Neural progenitor cell (in vitro differentiated cells): ENCODE measurements at regions not wholly inside any gene's neighbourhood (a gene's known extent, or its start where the extent isn't known, plus 50 kb on each side); places are given as distances from the start of the nearest gene placed in this dataset.

Source experiments
- DNase-seq: peaks from one replicate; pipeline ENCODE4 v3.0.0-alpha.2; 2016; ENCODE audit warnings: low spot score
- H2AFZ ChIP-seq: fragments of 200-600 bp; sonication (generic); replicated peaks from 2 replicates; pipeline ENCODE4 v1.6.1; 2016; ENCODE audit warnings: antibody characterized with exemption
- H3F3A ChIP-seq: fragments of 200-600 bp; sonication (generic); 2 replicates; pipeline ENCODE4 v1.6.1; 2016; ENCODE audit warnings: antibody characterized with exemption, low read depth
- H3K27ac ChIP-seq: fragments of 200-600 bp; sonication (generic); 2 replicates; pipeline ENCODE4 v1.5.1; 2016; ENCODE audit warnings: mild to moderate bottlenecking
- H3K27me3 ChIP-seq: fragments of 200-600 bp; sonication (generic); 2 replicates; pipeline ENCODE4 v1.6.1; 2016; ENCODE audit warnings: mild to moderate bottlenecking, moderate library complexity
- H3K36me3 ChIP-seq: fragments of 200-600 bp; sonication (generic); 2 replicates; pipeline ENCODE4 v1.5.1; 2016
- H3K4me1 ChIP-seq: fragments of 200-600 bp; sonication (generic); 2 replicates; pipeline ENCODE4 v1.6.1; 2016; ENCODE audit warnings: mixed run types
- H3K4me2 ChIP-seq: fragments of 200-600 bp; sonication (generic); 2 replicates; pipeline ENCODE4 v1.6.1; 2016
- H3K4me3 ChIP-seq: fragments of 200-600 bp; sonication (generic); 2 replicates; pipeline ENCODE4 v1.5.1; 2016
- H3K79me2 ChIP-seq: fragments of 200-600 bp; sonication (generic); 2 replicates; pipeline ENCODE4 v1.6.1; 2016; ENCODE audit warnings: low read depth
- H3K9ac ChIP-seq: fragments of 200-600 bp; sonication (generic); 2 replicates; pipeline ENCODE4 v1.6.1; 2016
- H3K9me3 ChIP-seq: fragments of 200-600 bp; sonication (generic); 2 replicates; pipeline ENCODE4 v1.5.1; 2016; ENCODE audit warnings: low read depth
- H4K20me1 ChIP-seq: fragments of 200-600 bp; sonication (generic); 2 replicates; pipeline ENCODE4 v1.6.1; 2016; ENCODE audit warnings: low read depth
- H3K27ac Mint-ChIP-seq: 3 replicates; pipeline ENCODE4 v1.8.0; 2021; ENCODE audit warnings: mixed read lengths
- H3K27me3 Mint-ChIP-seq: 2 replicates; pipeline ENCODE4 v1.8.0; 2022; ENCODE audit warnings: low read depth, mild to moderate bottlenecking, inconsistent platforms, moderate library complexity, mixed read lengths; ENCODE audit not compliant: insufficient read depth
- H3K36me3 Mint-ChIP-seq: 3 replicates; pipeline ENCODE4 v1.8.0; 2021; ENCODE audit warnings: mixed read lengths
- H3K4me1 Mint-ChIP-seq: 3 replicates; pipeline ENCODE4 v1.8.0; 2021; ENCODE audit warnings: mixed read lengths
- H3K4me3 Mint-ChIP-seq: 3 replicates; pipeline ENCODE4 v1.8.0; 2021; ENCODE audit warnings: mild to moderate bottlenecking, moderate library complexity, mixed read lengths
- H3K9me3 Mint-ChIP-seq: 3 replicates; pipeline ENCODE4 v1.8.0; 2020; ENCODE audit warnings: mixed read lengths
- EZH2 ChIP-seq: fragments of 200-600 bp; sonication (generic); IDR thresholded peaks from 2 replicates; pipeline ENCODE4 v1.6.1; 2017; ENCODE audit warnings: antibody characterized with exemption, mild to moderate bottlenecking, moderate library complexity
- EZH2phosphoT487 ChIP-seq: fragments of 200-600 bp; sonication (generic); IDR thresholded peaks from 2 replicates; pipeline ENCODE4 v1.6.1; 2017; ENCODE audit warnings: antibody characterized with exemption
- TF ChIP-seq, protein P1 (sequence below): fragments of 200-600 bp; sonication (generic); IDR thresholded peaks from 2 replicates; pipeline ENCODE4 v1.5.1; 2017; ENCODE audit warnings: antibody characterized with exemption, mild to moderate bottlenecking

DNA sequence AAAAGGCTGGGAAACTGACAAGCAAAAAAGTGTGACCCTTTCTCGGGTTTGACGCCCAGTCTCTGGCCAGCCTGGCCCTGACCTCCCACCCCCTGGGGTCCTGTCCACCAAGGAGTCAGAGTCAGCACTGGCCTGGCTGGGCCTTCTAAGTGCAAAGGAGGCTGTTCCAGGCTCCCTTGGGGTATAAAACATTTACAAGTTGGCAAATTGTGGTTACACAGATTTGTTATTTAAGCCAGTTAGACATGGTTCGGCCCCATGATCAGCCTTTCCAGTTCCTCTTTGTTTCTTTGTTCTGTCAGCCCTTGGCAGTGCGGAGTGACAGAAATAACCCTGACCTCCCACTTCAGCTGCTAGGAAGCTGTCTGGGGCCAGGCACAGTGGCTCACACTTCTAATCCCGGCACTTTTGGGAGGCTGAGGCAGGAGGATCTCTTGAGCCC, 161.6 kb upstream of the RAB4A start:
- no peaks in the 10 kb centered on the region for H4K20me1 ChIP-seq
- no peaks in the 10 kb centered on the region for H3K27me3 ChIP-seq
- no peak overlapping the region for H3K4me3 Mint-ChIP-seq
- H3K27ac ChIP-seq: no peak overlapping the region
- H3K27me3 Mint-ChIP-seq: peaks cover 20% of the 10 kb centered on the region
- H3K9me3 Mint-ChIP-seq: no peaks in the 10 kb centered on the region
- no peaks in the 10 kb centered on the region for H3K79me2 ChIP-seq
- H3K4me3 ChIP-seq: no peak overlapping the region
- no peak for DNase-seq
- H3K4me1 Mint-ChIP-seq: peaks cover 38% of the 10 kb centered on the region
- H3K27ac Mint-ChIP-seq: no peak overlapping the region
- H3K36me3 Mint-ChIP-seq: no peaks in the 10 kb centered on the region
- no peaks in the 10 kb centered on the region for H3K36me3 ChIP-seq
- H3K9me3 ChIP-seq: no peaks in the 10 kb centered on the region
- TF ChIP-seq, protein P1, sequence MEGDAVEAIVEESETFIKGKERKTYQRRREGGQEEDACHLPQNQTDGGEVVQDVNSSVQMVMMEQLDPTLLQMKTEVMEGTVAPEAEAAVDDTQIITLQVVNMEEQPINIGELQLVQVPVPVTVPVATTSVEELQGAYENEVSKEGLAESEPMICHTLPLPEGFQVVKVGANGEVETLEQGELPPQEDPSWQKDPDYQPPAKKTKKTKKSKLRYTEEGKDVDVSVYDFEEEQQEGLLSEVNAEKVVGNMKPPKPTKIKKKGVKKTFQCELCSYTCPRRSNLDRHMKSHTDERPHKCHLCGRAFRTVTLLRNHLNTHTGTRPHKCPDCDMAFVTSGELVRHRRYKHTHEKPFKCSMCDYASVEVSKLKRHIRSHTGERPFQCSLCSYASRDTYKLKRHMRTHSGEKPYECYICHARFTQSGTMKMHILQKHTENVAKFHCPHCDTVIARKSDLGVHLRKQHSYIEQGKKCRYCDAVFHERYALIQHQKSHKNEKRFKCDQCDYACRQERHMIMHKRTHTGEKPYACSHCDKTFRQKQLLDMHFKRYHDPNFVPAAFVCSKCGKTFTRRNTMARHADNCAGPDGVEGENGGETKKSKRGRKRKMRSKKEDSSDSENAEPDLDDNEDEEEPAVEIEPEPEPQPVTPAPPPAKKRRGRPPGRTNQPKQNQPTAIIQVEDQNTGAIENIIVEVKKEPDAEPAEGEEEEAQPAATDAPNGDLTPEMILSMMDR: no peak
- TF ChIP-seq EZH2phosphoT487: no peak
- no peak for TF ChIP-seq EZH2
- peaks cover 7% of the 10 kb centered on the region for H3F3A ChIP-seq
- H3K9ac ChIP-seq: no peak overlapping the region
- H3K4me2 ChIP-seq: peak overlapping the region; percentile 51
- H2AFZ ChIP-seq: no peak overlapping the region
- peaks cover 18% of the 10 kb centered on the region for H3K4me1 ChIP-seq

DNA sequence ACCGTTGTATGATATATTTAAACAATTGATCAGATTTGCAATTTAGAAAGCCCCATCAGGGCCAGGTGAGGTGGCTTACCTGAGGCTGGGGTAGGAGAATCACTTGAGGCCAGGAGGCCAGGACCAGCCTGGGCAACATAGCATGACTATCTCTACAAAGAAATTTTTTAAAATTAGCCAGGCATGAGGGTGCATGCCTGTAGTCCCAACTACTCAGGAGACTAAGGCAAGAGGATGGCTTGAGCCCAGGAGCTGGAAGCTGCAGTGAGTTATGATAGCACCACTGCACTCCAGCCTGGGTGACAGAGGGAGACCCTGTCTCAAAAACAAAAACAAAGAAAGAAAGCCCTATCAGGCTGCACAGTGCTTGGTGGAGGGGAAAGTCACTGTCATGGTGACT, 159.9 kb upstream of the RAB4A start:
- Mint-ChIP-seq H3K4me1 (peaks cover 42% of the 10 kb centered on the region), H3K4me3 (no peak overlapping the region), H3K27me3 (peaks cover 17% of the 10 kb centered on the region), H3K9me3 (no peaks in the 10 kb centered on the region), H3K27ac (no peak overlapping the region), H3K36me3 (no peaks in the 10 kb centered on the region)
- Histone ChIP-seq H3K79me2 (no peaks in the 10 kb centered on the region), H3K27me3 (no peaks in the 10 kb centered on the region), H3K4me2 (no peak overlapping the region), H3K4me3 (no peak overlapping the region), H3K9ac (no peak overlapping the region), H4K20me1 (no peaks in the 10 kb centered on the region), H3K27ac (no peak overlapping the region), H3K36me3 (no peaks in the 10 kb centered on the region), H3F3A (peaks cover 19% of the 10 kb centered on the region), H3K4me1 (peaks cover 18% of the 10 kb centered on the region), H3K9me3 (no peaks in the 10 kb centered on the region), H2AFZ (no peak overlapping the region)
- TF ChIP-seq EZH2phosphoT487 (no peak), EZH2 (no peak)
- TF ChIP-seq, protein P1: no peak
- no peak for DNase-seq

DNA sequence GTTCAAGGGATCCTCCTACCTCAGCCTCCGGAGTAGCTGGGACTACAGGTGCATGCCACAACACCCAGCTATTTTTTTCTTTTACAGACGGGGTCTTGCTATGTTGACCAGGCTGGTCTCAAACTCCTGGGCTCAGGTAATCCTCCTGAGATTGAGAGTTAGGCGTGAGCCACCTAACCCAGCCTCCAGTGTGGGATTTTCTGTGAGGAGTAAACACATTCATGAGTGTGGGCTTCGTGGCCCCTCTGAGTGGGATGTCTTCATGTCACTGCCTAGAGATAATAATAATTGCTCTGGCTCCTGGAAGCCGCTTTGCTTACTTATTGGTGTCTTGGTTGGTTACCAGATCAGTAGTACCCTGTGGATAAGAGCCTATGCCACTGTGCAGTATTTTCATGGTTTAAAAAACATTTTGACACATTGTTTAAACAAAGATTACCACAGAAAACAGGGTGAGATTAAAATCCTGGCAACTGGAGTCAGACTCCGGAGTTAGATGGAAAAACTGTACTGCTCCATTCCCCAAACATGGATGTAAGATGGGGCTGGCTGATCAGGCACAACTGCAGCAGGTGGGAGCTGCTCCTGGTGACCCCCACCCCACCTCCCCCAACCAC, 159.1 kb upstream of the RAB4A start:
- peaks cover 38% of the 10 kb centered on the region for H3K4me1 Mint-ChIP-seq
- H3K36me3 Mint-ChIP-seq: no peaks in the 10 kb centered on the region
- no peak overlapping the region for H3K27ac ChIP-seq
- peaks cover 14% of the 10 kb centered on the region for H3K27me3 Mint-ChIP-seq
- H3K4me3 ChIP-seq: no peak overlapping the region
- no peak overlapping the region for H3K9ac ChIP-seq
- no peaks in the 10 kb centered on the region for H3K27me3 ChIP-seq
- no peaks in the 10 kb centered on the region for H3K9me3 ChIP-seq
- no peak overlapping the region for H2AFZ ChIP-seq
- H3K9me3 Mint-ChIP-seq: no peaks in the 10 kb centered on the region
- TF ChIP-seq EZH2 (no peak), EZH2phosphoT487 (no peak)
- TF ChIP-seq, protein P1: no peak
- no peak overlapping the region for H3K4me2 ChIP-seq
- no peaks in the 10 kb centered on the region for H4K20me1 ChIP-seq
- H3K36me3 ChIP-seq: no peaks in the 10 kb centered on the region
- H3K27ac Mint-ChIP-seq: no peak overlapping the region
- H3F3A ChIP-seq: peaks cover 20% of the 10 kb centered on the region
- H3K4me1 ChIP-seq: peaks cover 18% of the 10 kb centered on the region
- H3K4me3 Mint-ChIP-seq: no peak overlapping the region
- no peak for DNase-seq
- H3K79me2 ChIP-seq: no peaks in the 10 kb centered on the region
